ENCODE measurements at regions not wholly inside any gene's neighbourhood (a gene's known extent, or its start where the extent isn't known, plus 50 kb on each side); places are given as distances from the start of the nearest gene placed in this dataset.

GRCh38 chr12:114237230-114237629 is 168.7 kb downstream of the TBX5 start:
- TF ChIP-seq CTCF (IDR thresholded peaks at IDR 0.05), result no peak
- no peak overlapping the region for H3K27ac Mint-ChIP-seq
- H3K36me3 Mint-ChIP-seq (ENCODE audit: low read depth), result no peaks in the 10 kb centered on the region
- H3K9me3 Mint-ChIP-seq, result no peaks in the 10 kb centered on the region
- peaks cover 54% of the 10 kb centered on the region for H3K27me3 Mint-ChIP-seq (ENCODE audit: low read depth, poor library complexity)
- no peak overlapping the region for H3K4me3 Mint-ChIP-seq
- no peak for DNase-seq
- H3K4me1 Mint-ChIP-seq, result peaks cover 33% of the 10 kb centered on the region

GRCh38 chr12:114232187-114232586 is 173.8 kb downstream of the TBX5 start:
- DNase-seq, result no peak
- no peaks in the 10 kb centered on the region for H3K36me3 Mint-ChIP-seq (ENCODE audit: low read depth)
- no peaks in the 10 kb centered on the region for H3K4me1 Mint-ChIP-seq
- no peak for TF ChIP-seq CTCF (IDR thresholded peaks at IDR 0.05)
- no peak overlapping the region for H3K27ac Mint-ChIP-seq
- H3K27me3 Mint-ChIP-seq (ENCODE audit: low read depth, poor library complexity), result peaks cover 39% of the 10 kb centered on the region
- H3K4me3 Mint-ChIP-seq, result no peak overlapping the region
- peaks cover 4% of the 10 kb centered on the region for H3K9me3 Mint-ChIP-seq

- H3K9me3 Mint-ChIP-seq, result peaks cover 4% of the 10 kb centered on the region
- no peak for DNase-seq
- no peak for TF ChIP-seq CTCF (IDR thresholded peaks at IDR 0.05)
- H3K4me3 Mint-ChIP-seq, result no peak overlapping the region
- H3K36me3 Mint-ChIP-seq (ENCODE audit: low read depth), result no peaks in the 10 kb centered on the region
- no peaks in the 10 kb centered on the region for H3K4me1 Mint-ChIP-seq
- H3K27ac Mint-ChIP-seq, result no peak overlapping the region
- peaks cover 61% of the 10 kb centered on the region for H3K27me3 Mint-ChIP-seq (ENCODE audit: low read depth, poor library complexity)
These were observed 176.8 kb downstream of the TBX5 start for GRCh38 chr12:114229150-114229549.

- H3K27me3 Mint-ChIP-seq (ENCODE audit: low read depth, poor library complexity), result peaks cover 88% of the 10 kb centered on the region
These were observed 179.6 kb downstream of the TBX5 start for GRCh38 chr12:114226241-114226928.

GRCh38 chr12:114221957-114222630 is 183.8 kb downstream of the TBX5 start:
- Mint-ChIP-seq H3K4me1 (peaks cover 9% of the 10 kb centered on the region), H3K27ac (no peak overlapping the region), H3K4me3 (no peak overlapping the region), H3K36me3 (ENCODE audit: low read depth) (no peaks in the 10 kb centered on the region), H3K9me3 (peaks cover 4% of the 10 kb centered on the region), H3K27me3 (ENCODE audit: low read depth, poor library complexity) (peaks cover 95% of the 10 kb centered on the region)
- TF ChIP-seq CTCF (IDR thresholded peaks at IDR 0.05), result no peak
- no peak for DNase-seq

More at GRCh38 chr12:114226241-114226928, 179.6 kb downstream of the TBX5 start:
- no peak for DNase-seq
- Mint-ChIP-seq H3K4me3 (no peak overlapping the region), H3K36me3 (ENCODE audit: low read depth) (no peaks in the 10 kb centered on the region), H3K9me3 (peaks cover 4% of the 10 kb centered on the region), H3K4me1 (no peaks in the 10 kb centered on the region), H3K27ac (no peak overlapping the region)
- TF ChIP-seq CTCF (IDR thresholded peaks at IDR 0.05), result no peak
